ENCODE measurements at regions not wholly inside any gene's neighbourhood (a gene's known extent, or its start where the extent isn't known, plus 50 kb on each side); places are given as distances from the start of the nearest gene placed in this dataset.
"Not testable (repeated sequence)": the region's sequence is repeated elsewhere in the genome, so short reads cannot be mapped to it uniquely, and the experiment has no call there.

GRCh38 chr5:106392766-106393165 lies 1278.0 kb downstream of the EFNA5 start:
- Histone ChIP-seq H3K4me3 (no peak overlapping the region), H3K27ac (no peak overlapping the region)
- TF ChIP-seq, protein P1, sequence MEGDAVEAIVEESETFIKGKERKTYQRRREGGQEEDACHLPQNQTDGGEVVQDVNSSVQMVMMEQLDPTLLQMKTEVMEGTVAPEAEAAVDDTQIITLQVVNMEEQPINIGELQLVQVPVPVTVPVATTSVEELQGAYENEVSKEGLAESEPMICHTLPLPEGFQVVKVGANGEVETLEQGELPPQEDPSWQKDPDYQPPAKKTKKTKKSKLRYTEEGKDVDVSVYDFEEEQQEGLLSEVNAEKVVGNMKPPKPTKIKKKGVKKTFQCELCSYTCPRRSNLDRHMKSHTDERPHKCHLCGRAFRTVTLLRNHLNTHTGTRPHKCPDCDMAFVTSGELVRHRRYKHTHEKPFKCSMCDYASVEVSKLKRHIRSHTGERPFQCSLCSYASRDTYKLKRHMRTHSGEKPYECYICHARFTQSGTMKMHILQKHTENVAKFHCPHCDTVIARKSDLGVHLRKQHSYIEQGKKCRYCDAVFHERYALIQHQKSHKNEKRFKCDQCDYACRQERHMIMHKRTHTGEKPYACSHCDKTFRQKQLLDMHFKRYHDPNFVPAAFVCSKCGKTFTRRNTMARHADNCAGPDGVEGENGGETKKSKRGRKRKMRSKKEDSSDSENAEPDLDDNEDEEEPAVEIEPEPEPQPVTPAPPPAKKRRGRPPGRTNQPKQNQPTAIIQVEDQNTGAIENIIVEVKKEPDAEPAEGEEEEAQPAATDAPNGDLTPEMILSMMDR (IDR thresholded peaks at IDR 0.05), result no peak
- no peak for DNase-seq (ENCODE audit: low spot score)

DNA sequence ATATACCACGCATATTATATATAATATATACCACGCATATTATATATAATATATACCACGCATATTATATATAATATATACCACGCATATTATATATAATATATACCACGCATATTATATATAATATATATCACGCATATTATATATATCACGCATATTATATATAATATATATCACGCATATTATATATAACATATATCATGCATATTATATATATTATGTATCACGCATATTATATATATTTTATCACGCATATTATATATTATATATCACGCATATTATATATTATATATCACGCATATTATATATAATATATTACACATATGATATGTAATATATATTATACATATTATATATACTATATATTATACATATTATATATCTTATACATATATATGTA lies 1283.0 kb downstream of the EFNA5 start:
- not testable (repeated sequence) for H3K4me3 ChIP-seq; DNase-seq (ENCODE audit: low spot score); H3K27ac ChIP-seq

GRCh38 chr5:106386287-106386686 lies 1284.5 kb downstream of the EFNA5 start:
- no peak for DNase-seq (ENCODE audit: low spot score)

DNA sequence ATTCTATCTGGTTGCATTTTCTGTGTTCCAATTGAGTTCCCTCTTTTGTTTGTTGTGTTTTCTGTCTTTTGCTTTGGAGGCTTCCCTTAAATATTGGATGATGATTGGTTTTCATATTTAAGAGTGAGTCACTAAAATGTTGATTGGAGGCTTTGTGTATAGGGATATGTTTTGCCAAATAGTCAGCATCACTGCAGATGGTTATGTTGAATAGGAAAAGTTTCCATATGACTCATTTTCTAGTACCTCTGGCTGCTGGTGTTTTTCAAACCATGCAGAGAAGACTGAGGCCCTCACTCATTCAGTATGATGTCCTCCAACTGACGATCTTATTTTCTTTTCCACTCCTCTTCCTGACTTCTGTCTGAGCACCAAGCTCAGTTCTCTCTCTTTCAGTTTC lies 1290.0 kb downstream of the EFNA5 start:
- TF ChIP-seq, protein P1 (IDR thresholded peaks at IDR 0.05), result no peak
- DNase-seq (ENCODE audit: low spot score), result no peak
- no peak overlapping the region for H3K4me3 ChIP-seq
- no peak overlapping the region for H3K27ac ChIP-seq

More at GRCh38 chr5:106386287-106386686, 1284.5 kb downstream of the EFNA5 start:
- H3K27ac ChIP-seq, result no peak overlapping the region
- no peak overlapping the region for H3K4me3 ChIP-seq
- TF ChIP-seq, protein P1 (IDR thresholded peaks at IDR 0.05), result no peak

DNA sequence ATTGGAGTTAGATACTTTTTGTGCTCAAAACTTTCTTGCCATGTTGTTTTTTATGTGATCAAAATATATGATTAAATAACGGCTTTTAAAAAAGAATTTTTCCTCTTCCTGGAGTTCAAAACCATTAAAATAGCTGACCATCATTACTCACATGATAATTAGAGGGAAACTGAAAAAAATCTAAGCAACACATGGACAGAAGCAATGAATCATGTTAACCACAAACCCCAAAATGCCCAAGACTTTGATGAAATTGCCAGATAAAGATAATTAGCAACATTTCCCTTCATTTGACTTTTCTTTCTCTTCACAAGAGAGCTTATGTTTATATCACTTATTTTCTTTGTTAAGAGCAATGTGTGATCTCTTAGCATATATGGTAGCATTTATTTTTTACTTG lies 1294.2 kb downstream of the EFNA5 start:
- no peak overlapping the region for H3K4me3 ChIP-seq
- TF ChIP-seq, protein P1 (IDR thresholded peaks at IDR 0.05), result no peak
- DNase-seq (ENCODE audit: low spot score), result no peak
- H3K27ac ChIP-seq, result no peak overlapping the region

- Histone ChIP-seq H3K4me3 (no peak overlapping the region), H3K27ac (no peak overlapping the region)
- TF ChIP-seq, protein P1 (IDR thresholded peaks at IDR 0.05), result no peak
- DNase-seq (ENCODE audit: low spot score), result no peak
Measured at GRCh38 chr5:106374956-106375355, 1295.8 kb downstream of the EFNA5 start.

GRCh38 chr5:106368021-106368420 lies 1302.7 kb downstream of the EFNA5 start:
- no peak for DNase-seq (ENCODE audit: low spot score)
- TF ChIP-seq, protein P1 (IDR thresholded peaks at IDR 0.05), result no peak
- Histone ChIP-seq H3K27ac (no peak overlapping the region), H3K4me3 (no peak overlapping the region)

DNA sequence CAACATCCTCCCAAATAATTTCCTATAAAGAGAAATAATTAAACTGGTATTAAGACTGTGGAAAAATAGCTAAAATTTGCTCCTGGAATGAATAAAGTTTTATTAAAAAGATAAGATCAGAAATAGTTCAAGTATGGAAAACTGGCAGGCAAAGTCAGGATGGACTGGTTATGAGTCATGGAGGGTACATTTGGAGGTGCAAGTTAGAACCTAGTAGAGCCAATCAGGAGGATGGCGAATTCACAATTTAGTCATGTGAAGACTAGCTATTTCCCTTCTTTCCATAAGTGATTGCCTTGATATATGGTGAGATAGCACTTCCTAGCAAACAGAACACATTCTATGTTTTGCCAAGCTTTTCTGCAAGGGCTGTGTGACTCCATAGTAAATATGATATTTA lies 1303.5 kb downstream of the EFNA5 start:
- TF ChIP-seq, protein P1 (IDR thresholded peaks at IDR 0.05), result no peak
- no peak for DNase-seq (ENCODE audit: low spot score)
- H3K27ac ChIP-seq, result no peak overlapping the region
- no peak overlapping the region for H3K4me3 ChIP-seq
